Head of caudate nucleus (tissue), 42 donors: ENCODE measurements at regions not wholly inside any gene's neighbourhood (a gene's known extent, or its start where the extent isn't known, plus 50 kb on each side); places are given as distances from the start of the nearest gene placed in this dataset.

Experiments used
- DNase-seq, 42 donors: peaks; one replicate each; pipeline versions ENCODE4 v3.0.0 to v3.0.0-alpha.2; 2020 to 2021; ENCODE audit warnings: mixed read lengths in 7 of 42
- intact Hi-C: fragments of 100-400 bp; cut with DNase I; formaldehyde crosslinking; loops from one replicate; pipeline ENCODE4 v1.15.0; 2022

- intact Hi-C loops = loop anchor here (5.0 kb wide), 2 partner anchors 227 to 312 kb away; partner anchors contain the start of gene DMTF1
- no peak for DNase-seq
Observed at GRCh38 chr7:86925221-86925620, 134.2 kb downstream of the ELAPOR2 start.

GRCh38 chr7:86923527-86923926 is 135.9 kb downstream of the ELAPOR2 start:
- intact Hi-C loops = no loop called here
- DNase-seq = no peak

GRCh38 chr7:86920154-86920553 is 139.3 kb downstream of the ELAPOR2 start:
- no peak for DNase-seq
- intact Hi-C loops = no loop called here

- intact Hi-C loops = no loop called here
- DNase-seq = no peak
Observed at GRCh38 chr7:86918245-86918644, 141.2 kb downstream of the ELAPOR2 start.

GRCh38 chr7:86916277-86916825 is 143.1 kb downstream of the ELAPOR2 start:
- intact Hi-C loops = no loop called here
- no peak for DNase-seq

GRCh38 chr7:86914551-86914950 is 144.9 kb downstream of the ELAPOR2 start:
- DNase-seq = no peak
- intact Hi-C loops = no loop called here
